Glutamatergic neuron (in vitro differentiated cells): ENCODE measurements at regions not wholly inside any gene's neighbourhood (a gene's known extent, or its start where the extent isn't known, plus 50 kb on each side); places are given as distances from the start of the nearest gene placed in this dataset.

ENCODE experiments used
- DNase-seq: peaks from one replicate; pipeline ENCODE4 v3.0.0; 2022
- H3K27ac Mint-ChIP-seq: one replicate; pipeline ENCODE4 v1.8.0; 2020; ENCODE audit warnings: mild to moderate bottlenecking, mixed read lengths, inconsistent platforms; ENCODE audit not compliant: unreplicated experiment
- H3K27me3 Mint-ChIP-seq: one replicate; pipeline ENCODE4 v1.8.0; 2020; ENCODE audit warnings: mild to moderate bottlenecking, moderate library complexity, mixed read lengths, inconsistent platforms; ENCODE audit not compliant: unreplicated experiment
- H3K36me3 Mint-ChIP-seq: one replicate; pipeline ENCODE4 v1.8.0; 2020; ENCODE audit warnings: mild to moderate bottlenecking, mixed read lengths, inconsistent platforms; ENCODE audit not compliant: unreplicated experiment
- H3K4me1 Mint-ChIP-seq: one replicate; pipeline ENCODE4 v1.8.0; 2020; ENCODE audit warnings: mild to moderate bottlenecking, low read depth, mixed read lengths, inconsistent platforms; ENCODE audit not compliant: unreplicated experiment
- H3K4me3 Mint-ChIP-seq: one replicate; pipeline ENCODE4 v1.8.0; 2020; ENCODE audit warnings: mild to moderate bottlenecking, mixed read lengths, inconsistent platforms; ENCODE audit not compliant: unreplicated experiment
- H3K9me3 Mint-ChIP-seq: one replicate; pipeline ENCODE4 v1.8.0; 2020; ENCODE audit warnings: mild to moderate bottlenecking, moderate library complexity, mixed read lengths, inconsistent platforms; ENCODE audit not compliant: unreplicated experiment
- TF ChIP-seq, protein P1 (sequence below): fragments of 200-600 bp; sonication (generic); IDR thresholded peaks from one replicate; pipeline ENCODE4 v1.5.0; 2021; ENCODE audit not compliant: partially characterized antibody, unreplicated experiment

- Mint-ChIP-seq H3K4me3 (no peak overlapping the region), H3K27me3 (peaks cover 19% of the 10 kb centered on the region), H3K27ac (no peak overlapping the region), H3K4me1 (peaks cover 17% of the 10 kb centered on the region), H3K36me3 (peaks cover 9% of the 10 kb centered on the region), H3K9me3 (peaks cover 6% of the 10 kb centered on the region)
- no peak for DNase-seq
- TF ChIP-seq, protein P1, sequence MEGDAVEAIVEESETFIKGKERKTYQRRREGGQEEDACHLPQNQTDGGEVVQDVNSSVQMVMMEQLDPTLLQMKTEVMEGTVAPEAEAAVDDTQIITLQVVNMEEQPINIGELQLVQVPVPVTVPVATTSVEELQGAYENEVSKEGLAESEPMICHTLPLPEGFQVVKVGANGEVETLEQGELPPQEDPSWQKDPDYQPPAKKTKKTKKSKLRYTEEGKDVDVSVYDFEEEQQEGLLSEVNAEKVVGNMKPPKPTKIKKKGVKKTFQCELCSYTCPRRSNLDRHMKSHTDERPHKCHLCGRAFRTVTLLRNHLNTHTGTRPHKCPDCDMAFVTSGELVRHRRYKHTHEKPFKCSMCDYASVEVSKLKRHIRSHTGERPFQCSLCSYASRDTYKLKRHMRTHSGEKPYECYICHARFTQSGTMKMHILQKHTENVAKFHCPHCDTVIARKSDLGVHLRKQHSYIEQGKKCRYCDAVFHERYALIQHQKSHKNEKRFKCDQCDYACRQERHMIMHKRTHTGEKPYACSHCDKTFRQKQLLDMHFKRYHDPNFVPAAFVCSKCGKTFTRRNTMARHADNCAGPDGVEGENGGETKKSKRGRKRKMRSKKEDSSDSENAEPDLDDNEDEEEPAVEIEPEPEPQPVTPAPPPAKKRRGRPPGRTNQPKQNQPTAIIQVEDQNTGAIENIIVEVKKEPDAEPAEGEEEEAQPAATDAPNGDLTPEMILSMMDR: no peak
Measured at GRCh38 chr10:46220187-46220586, 66.6 kb upstream of the ANTXRL start.

DNA sequence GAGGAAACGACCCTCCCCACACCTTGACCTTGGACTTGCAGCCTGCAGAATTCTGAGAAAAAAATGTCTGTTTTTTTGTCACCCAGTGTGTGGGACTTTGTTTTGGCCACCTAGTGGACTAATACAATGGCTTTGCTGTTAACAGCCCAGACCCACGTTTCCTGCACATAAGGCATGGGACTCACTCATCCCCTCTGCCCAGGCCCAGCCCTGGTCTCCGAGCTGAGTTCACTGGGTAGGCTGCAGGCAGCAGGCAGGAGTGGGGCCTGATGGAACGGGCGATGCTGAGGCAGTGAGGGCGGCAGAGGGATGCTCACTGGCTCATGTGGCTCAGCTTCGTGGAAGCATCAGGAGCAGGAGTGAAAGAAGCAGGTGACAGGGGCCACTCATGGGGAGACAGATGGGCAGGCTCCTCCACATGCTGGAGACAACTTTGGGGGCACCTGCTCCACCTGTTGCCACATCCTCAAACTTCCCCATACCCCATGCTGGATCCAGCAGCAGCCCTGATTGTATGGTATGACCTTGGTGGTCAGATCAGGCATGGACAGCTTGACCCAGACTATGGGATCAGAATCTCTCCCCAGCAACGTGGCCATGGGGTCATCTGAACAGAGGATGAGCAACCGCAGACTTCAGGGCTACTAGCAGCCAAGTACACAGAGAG, 65.8 kb upstream of the ANTXRL start:
- no peak overlapping the region for H3K4me3 Mint-ChIP-seq
- no peak for DNase-seq

DNA sequence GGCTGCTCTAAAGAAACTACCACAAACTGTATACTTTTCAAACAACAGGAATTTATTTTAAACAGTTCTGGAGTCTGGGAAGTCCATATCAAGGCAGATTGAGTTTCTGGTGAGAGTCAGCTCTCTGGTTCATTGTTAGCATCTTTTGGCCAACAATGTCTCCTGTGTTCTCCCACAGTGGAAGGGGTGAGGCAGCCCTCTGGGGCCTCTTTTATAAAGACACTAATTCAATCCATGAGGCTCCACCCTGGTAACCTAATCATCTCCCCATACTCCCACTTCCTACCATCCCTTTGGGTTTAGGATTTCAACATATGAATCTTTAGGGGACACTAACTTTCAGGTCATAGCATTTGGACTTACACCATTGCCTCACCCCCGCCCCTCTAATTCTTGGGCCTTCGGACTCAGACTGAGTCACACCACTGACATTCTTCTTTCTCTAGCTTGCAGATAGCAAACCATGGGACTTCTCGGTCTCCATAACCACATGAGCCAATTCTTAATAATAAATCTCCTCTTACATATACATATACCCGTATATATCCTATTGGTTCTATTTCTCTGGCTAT, 64.3 kb upstream of the ANTXRL start:
- H3K4me1 Mint-ChIP-seq: peaks cover 19% of the 10 kb centered on the region
- peaks cover 4% of the 10 kb centered on the region for H3K9me3 Mint-ChIP-seq

More for the DNA sequence above, 65.8 kb upstream of the ANTXRL start:
- Mint-ChIP-seq H3K4me1 (peaks cover 17% of the 10 kb centered on the region), H3K9me3 (peaks cover 5% of the 10 kb centered on the region), H3K36me3 (peaks cover 7% of the 10 kb centered on the region), H3K27ac (no peak overlapping the region), H3K27me3 (peaks cover 18% of the 10 kb centered on the region)
- TF ChIP-seq, protein P1: peak; percentile 54

DNA sequence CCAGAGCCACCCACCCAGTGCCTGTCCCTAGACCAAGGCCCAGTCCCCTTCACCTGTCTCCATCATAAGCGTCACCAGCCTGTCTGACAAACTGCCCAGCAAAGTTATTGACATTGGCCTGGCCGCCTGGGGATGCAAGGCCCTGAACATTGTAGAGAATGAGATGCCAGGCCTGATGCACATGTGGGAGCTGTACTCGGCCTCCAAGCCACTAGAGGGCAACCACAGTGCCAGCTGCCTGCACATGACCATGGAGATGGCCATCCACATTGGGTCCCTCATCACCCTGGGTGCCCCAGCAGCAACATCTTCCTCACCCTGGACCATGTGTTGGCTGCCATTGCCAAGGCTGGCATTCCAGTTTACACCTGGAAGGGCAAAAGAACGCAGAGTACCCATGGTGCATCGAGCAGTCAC, 63.7 kb upstream of the ANTXRL start:
- Mint-ChIP-seq H3K27me3 (peaks cover 7% of the 10 kb centered on the region), H3K27ac (no peak overlapping the region), H3K9me3 (peaks cover 4% of the 10 kb centered on the region), H3K4me3 (no peak overlapping the region), H3K4me1 (peaks cover 19% of the 10 kb centered on the region), H3K36me3 (no peaks in the 10 kb centered on the region)
- TF ChIP-seq, protein P1: no peak
- no peak for DNase-seq

More for the DNA sequence above, 64.3 kb upstream of the ANTXRL start:
- DNase-seq: no peak
- H3K27ac Mint-ChIP-seq: no peak overlapping the region
- no peaks in the 10 kb centered on the region for H3K36me3 Mint-ChIP-seq
- TF ChIP-seq, protein P1: no peak
- H3K4me3 Mint-ChIP-seq: no peak overlapping the region
- peaks cover 9% of the 10 kb centered on the region for H3K27me3 Mint-ChIP-seq
